M059J (cell line): ENCODE measurements at regions not wholly inside any gene's neighbourhood (a gene's known extent, or its start where the extent isn't known, plus 50 kb on each side); places are given as distances from the start of the nearest gene placed in this dataset.
A peak's percentile ranks its signal among the peaks of the same experiment; 100 is the strongest.

ENCODE experiments used
- DNase-seq: peaks from one replicate; pipeline ENCODE4 v3.0.0-alpha.2; 2012; ENCODE audit warnings: low read depth

DNA sequence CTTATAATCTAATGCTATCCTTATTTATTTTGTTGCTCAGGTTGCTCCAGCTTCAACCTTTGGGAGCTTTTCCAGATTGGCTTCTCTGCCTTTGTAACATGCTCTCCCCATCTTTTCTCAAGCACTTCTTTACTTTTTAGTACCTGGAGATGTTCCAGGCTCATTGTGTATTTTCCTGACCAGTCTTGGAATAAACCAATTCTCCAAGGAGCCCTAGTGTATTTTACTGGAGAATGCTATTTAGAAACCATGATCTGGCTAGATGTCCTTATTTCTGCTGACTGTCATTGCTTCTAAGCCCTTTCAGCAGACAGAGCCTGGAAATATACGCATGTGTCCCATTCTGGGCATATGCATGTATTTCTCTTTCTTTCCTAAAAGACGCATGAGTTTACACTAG is 95.7 kb downstream of the EMX2 start:
- no peak for DNase-seq

DNA sequence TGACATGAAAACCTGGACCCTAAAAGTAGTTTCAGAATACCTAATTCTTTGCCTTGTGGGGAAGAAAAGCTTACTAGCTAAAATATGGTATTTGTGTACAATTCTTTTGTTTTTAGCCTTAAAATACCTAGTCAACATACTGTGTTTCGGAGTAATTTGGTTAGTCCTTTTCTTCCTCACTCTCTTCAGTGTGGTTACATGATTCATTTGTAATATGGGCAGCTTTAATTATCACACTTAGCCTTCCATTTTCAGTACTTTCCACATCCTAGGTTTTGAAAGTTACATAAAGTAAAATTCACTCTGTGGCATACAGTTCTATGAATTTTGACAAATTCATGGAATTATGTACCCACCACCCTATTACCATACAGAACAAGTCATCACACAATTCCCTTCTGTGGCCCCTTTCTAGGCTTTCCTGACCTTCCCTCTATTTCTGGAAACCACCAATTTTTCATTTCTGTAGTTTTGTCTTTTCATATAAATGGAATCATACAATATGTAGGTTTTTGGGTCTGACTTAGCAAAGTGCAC is 96.2 kb downstream of the EMX2 start:
- DNase-seq = no peak

DNA sequence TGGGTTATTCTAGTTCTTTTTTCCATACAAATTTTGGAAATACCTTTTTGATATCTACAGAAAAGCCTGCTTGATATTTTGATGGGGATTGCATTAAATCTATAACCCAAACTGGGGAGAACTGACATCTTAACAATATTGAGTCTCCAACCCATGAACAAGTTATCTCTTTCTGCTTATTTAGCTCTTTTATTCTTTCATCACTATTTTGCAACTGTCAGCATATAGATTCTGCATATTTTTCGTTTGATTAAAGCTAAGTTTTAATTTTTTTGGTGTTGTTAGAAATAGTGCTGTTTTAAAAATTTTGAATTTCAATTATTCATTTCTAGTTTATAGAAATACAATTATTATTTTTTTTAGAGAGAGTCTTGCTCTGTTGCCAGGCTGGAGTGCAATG is 97.9 kb downstream of the EMX2 start:
- DNase-seq = no peak

- no peak for DNase-seq
Observed at GRCh38 chr10:117646718-117647117, 104.2 kb downstream of the EMX2 start.

- DNase-seq = peak; percentile 54
Observed at GRCh38 chr10:117647306-117647705, 104.8 kb downstream of the EMX2 start.

- no peak for DNase-seq
Observed at GRCh38 chr10:117651121-117651520, 108.6 kb downstream of the EMX2 start.

DNA sequence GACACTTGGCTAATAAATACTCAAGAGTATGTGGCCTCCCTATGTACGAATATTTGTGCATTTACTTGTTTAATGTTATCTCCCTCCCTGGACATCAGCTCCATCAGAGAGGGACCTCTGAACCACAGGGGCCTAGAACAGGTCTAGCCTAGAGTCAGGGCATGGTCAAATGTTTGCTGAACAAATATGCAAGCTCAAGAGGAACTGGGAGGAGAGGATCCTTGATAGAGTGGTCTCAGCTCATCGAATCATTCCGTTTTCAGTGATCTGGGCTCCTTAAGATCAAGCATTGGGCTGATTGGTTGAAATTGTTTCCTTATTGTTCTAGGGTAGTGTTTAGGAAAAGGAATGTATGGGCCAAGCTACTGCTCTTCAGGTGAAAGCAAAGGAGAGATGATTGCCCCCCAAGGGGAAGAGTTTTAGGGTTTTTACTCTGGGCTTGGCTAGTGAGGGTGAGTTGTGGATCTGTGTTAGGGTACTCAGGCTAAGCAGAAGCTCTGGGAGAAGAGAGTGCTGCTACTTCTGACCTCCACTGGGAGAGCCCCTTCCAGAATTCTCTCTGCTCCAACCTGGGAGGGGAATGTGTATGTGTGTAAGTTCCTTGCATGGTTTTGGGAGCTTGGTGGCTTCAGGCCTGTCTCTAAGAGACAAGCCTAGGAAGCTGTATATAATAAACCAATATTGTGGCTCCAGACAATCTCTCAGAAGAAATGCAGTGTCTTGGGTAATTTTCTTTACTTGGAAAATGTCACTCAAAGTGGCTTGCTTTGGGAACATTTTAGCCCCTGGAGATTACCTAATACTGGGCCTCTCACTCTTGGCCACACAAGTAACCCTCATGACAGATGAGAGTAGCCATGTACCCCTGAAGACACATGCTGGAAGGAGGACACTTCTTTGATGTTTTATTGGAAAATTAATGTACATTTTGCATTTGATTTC is 110.0 kb downstream of the EMX2 start:
- no peak for DNase-seq

- peak; percentile 90 for DNase-seq
Observed at GRCh38 chr10:117653170-117653515, 110.6 kb downstream of the EMX2 start.

GRCh38 chr10:117654105-117654504 is 111.6 kb downstream of the EMX2 start:
- DNase-seq = no peak

- no peak for DNase-seq
Observed at GRCh38 chr10:117656385-117657367, 114.1 kb downstream of the EMX2 start.

- DNase-seq = no peak
Observed at GRCh38 chr10:117661316-117661715, 118.8 kb downstream of the EMX2 start.

GRCh38 chr10:117662126-117662525 is 119.6 kb downstream of the EMX2 start:
- no peak for DNase-seq

DNA sequence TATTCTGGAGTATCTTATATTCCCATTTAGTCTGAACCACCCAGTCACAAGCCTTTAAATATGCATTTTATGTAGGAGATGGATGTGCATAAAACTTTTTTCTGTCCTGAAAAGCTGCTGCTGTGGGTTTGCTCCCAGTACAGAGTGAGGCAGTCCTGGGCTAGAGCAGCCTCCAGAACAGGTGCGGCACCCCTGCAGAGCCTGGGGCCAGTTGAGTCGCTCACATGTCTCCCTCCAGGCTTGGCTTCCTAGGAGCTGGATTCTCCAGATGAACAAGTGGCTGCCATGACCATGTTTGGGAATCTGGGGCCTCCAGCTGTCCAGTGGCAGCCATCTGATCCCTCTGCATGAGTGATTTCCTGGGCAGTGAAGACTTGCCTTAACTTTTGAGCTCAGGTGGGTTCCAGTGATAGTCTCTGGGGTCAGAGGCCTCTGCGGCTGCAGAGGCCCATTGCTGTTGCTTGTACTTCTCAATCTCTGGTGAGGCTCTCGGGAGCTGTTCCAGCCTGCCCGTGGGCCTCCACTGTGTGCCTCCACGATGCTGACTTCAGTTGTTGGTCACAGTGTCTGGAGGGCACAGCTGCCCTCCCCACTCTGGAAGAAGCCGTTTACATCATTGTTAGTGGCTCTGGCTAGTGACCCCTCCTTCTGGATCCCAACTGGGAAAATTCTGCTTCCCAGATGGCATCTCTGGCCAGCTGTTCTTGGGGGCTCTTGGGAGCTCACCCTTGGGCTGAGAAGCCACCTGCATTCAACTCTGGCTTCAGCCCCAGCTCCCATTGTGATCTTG is 120.4 kb downstream of the EMX2 start:
- DNase-seq = no peak

DNA sequence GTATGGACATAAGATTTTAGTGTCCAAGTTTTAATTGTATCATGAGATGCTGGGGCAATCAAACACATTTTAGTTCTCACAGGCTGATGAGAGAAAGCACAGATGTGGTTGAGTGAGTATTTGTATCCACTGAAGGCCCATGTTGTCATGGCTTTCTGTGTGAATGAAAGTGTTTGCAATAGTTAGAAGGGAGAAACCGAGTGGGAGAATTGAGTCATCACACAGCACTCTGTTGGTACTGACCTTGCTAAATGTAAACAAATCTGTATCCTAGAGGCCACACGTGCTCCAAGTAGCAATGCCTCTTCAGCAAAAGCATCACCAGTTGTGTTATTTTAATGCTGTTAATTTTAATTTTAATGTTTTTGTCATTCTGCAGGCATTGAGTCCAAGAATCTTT is 121.2 kb downstream of the EMX2 start:
- peak; percentile 79 for DNase-seq

- DNase-seq = no peak
Observed at GRCh38 chr10:117664288-117664687, 121.7 kb downstream of the EMX2 start.

DNA sequence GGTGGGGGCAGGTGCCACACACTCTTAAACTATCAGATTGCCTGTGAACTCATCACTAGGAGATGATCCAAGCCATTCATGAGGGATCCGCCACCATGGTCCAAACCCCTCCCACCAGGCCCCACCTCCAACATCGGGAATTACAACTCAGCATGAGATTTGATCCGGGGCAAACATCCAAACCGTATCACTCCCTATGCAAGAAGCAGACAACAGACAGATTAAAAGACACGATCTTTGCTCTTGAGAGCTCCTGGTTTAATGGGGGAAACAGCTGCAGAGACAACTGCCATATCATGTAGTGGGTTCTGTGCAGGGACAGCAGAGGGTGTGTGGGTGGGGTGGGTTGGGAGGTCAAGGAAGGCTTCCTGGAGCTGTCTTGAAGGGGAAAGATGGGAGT is 123.6 kb downstream of the EMX2 start:
- no peak for DNase-seq

DNA sequence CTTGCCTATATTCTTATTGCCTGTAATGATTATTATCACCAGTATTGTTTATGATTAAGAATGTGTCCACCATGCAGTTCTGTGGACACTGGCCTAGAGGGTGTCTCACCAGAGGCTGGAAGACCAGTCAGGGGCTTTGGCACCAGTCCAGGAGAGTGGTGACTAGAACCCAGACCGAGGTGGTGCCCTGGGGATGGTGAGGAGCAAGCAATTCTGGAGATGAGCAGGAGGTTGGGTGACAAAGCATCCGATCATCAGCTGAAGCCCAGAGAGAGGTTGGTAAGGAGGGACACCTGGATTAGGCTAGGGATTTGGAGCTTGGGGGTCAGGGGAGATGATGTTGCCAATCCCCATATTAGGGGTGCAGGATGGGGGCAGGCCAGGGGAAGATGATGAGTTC is 124.4 kb downstream of the EMX2 start:
- DNase-seq = no peak

- DNase-seq = no peak
Observed at GRCh38 chr10:117667831-117668230, 125.3 kb downstream of the EMX2 start.

DNA sequence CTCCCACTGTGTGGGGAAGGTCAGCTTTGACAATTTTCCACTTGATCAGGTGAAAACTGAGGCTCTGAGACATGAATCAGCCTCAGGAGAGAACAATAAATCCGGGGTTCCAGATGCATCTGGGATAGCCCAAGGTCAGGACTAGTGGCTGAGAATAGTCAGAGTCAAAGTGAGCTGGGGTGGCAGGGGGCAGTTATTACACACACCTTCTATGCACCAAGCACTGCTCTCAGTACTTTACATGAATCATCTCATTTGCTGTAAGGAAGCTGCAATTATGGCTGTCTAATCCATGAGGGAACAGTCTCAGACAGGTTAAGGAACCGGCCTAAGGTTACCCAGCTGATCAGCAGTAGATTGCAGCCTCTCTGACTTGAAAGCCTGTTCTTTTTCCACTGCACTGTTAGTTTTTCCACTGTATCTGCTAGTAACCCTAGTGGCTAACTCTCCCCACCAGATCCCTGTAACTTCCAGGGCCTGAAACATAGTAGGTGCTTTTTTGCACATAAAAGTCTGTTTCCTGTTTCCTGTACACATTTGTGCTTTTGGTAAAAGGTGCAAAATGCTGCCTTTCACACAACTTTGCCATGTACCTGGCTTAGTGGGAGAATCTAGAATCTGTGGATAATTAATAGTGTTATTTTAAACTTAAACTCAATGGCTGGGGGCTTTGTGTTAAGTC is 125.9 kb downstream of the EMX2 start:
- no peak for DNase-seq

DNA sequence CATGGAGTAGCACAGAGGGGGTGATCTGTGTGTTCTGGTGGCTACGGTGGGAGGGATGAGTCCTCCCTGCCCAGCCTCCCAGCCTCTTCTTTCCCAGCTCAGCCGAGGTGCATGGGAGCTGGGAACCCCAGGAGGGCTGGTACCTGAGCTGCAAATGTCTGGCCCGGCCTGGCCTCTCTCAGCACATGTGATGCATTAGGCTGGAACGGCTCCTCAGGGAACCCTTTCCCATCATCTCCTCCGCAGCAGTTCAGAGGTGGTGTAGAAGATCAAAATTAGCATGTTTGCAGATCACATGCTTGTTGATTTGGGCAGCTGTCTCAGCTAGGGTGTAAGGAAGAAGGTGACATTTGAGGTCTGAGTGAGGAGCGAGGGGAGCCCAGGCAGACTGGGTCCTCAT is 126.6 kb downstream of the EMX2 start:
- no peak for DNase-seq
